Activated T-cell treated with anti-CD3 and anti-CD28 coated beads for 48 hours (primary cell): ENCODE measurements at regions not wholly inside any gene's neighbourhood (a gene's known extent, or its start where the extent isn't known, plus 50 kb on each side); places are given as distances from the start of the nearest gene placed in this dataset.
"Not testable (repeated sequence)": the region's sequence is repeated elsewhere in the genome, so short reads cannot be mapped to it uniquely, and the experiment has no call there.

Experiments used
- DNase-seq: peaks from one replicate; pipeline ENCODE4 v3.0.0-alpha.2; 2020; ENCODE audit warnings: low read depth

- DNase-seq, result no peak
Measured at GRCh38 chr5:90285581-90285980, 124.0 kb downstream of the CETN3 start.

- DNase-seq, result no peak
Measured at GRCh38 chr5:90284375-90284774, 125.2 kb downstream of the CETN3 start.

- DNase-seq, result no peak
Measured at GRCh38 chr5:90279091-90279490, 130.5 kb downstream of the CETN3 start.

GRCh38 chr5:90274216-90274615, 135.3 kb downstream of the CETN3 start:
- no peak for DNase-seq

GRCh38 chr5:90267646-90268045, 141.9 kb downstream of the CETN3 start:
- no peak for DNase-seq

- no peak for DNase-seq
Measured at GRCh38 chr5:90265545-90265857, 144.1 kb downstream of the CETN3 start.

- DNase-seq, result peak; percentile 27
Measured at GRCh38 chr5:90264689-90265544, 144.6 kb downstream of the CETN3 start.

- no peak for DNase-seq
Measured at GRCh38 chr5:90263102-90263820, 146.3 kb downstream of the CETN3 start.

GRCh38 chr5:90251447-90251846, 158.1 kb downstream of the CETN3 start:
- DNase-seq, result no peak

GRCh38 chr5:90248640-90249039, 160.9 kb downstream of the CETN3 start:
- no peak for DNase-seq

GRCh38 chr5:90243848-90244247, 165.7 kb downstream of the CETN3 start:
- DNase-seq, result not testable (repeated sequence)

GRCh38 chr5:90233476-90233875, 176.1 kb downstream of the CETN3 start:
- DNase-seq, result no peak

GRCh38 chr5:90231688-90232087, 177.9 kb downstream of the CETN3 start:
- DNase-seq, result no peak

GRCh38 chr5:90227683-90228082, 181.9 kb downstream of the CETN3 start:
- no peak for DNase-seq

GRCh38 chr5:90226433-90227099, 183.0 kb downstream of the CETN3 start:
- DNase-seq, result no peak

GRCh38 chr5:90224342-90224741, 185.2 kb downstream of the CETN3 start:
- no peak for DNase-seq

- DNase-seq, result no peak
Measured at GRCh38 chr5:90223756-90224155, 185.8 kb downstream of the CETN3 start.

GRCh38 chr5:90221951-90222350, 187.6 kb downstream of the CETN3 start:
- DNase-seq, result no peak

GRCh38 chr5:90220554-90220953, 189.0 kb downstream of the CETN3 start:
- DNase-seq, result no peak

- DNase-seq, result no peak
Measured at GRCh38 chr5:90214991-90215390, 194.6 kb downstream of the CETN3 start.

GRCh38 chr5:90208323-90208722, 201.2 kb downstream of the CETN3 start:
- DNase-seq, result not testable (repeated sequence)

GRCh38 chr5:90201923-90202322, 207.6 kb downstream of the CETN3 start:
- no peak for DNase-seq
